ENCODE measurements at regions not wholly inside any gene's neighbourhood (a gene's known extent, or its start where the extent isn't known, plus 50 kb on each side); places are given as distances from the start of the nearest gene placed in this dataset.

DNA sequence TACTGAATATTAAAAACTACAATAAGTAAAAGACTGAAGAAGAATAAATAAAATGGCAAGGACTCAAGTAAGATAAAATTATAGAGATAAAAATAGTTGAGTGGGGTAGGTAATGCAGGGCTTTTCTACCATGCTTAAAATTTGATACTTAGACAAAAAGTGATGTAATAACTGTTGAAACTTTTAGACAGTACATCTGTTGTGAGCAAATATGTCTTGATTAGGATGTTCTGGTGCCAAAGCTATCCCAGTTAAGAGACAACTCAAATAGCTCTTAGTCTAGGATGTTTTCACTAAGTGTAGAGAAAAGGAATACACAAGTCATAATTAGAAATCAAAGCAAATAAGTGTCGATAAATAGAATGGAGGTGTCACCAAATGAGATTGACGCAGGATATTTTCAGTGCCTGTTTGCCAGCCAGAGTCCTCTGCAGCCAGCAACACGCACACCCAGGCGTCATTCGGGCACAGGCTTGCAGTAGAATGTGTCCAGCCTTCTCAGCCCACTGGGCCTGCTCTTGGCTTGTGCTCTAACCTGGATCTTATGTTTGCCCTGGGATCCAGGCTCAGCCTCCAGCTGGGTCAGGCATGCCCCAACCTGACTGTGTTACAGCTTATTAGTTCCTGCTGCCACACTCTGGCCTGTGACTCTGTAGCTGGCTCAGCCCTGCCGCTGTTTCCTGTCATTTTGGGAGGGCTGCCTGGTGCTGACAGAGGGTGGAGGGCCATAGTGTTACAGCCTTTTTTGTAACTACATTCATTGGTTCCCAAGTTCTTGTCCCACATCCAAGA, 766.2 kb downstream of the PCDH17 start:
- no peak overlapping the region for H3K27ac ChIP-seq
- no peak for DNase-seq
- no peaks in the 10 kb centered on the region for H3K27me3 ChIP-seq
- H3K4me3 ChIP-seq = no peak overlapping the region
- H3K4me1 ChIP-seq = no peaks in the 10 kb centered on the region
- H3K36me3 ChIP-seq = no peaks in the 10 kb centered on the region
- no peaks in the 10 kb centered on the region for H3K9me3 ChIP-seq
- TF ChIP-seq, protein P1, sequence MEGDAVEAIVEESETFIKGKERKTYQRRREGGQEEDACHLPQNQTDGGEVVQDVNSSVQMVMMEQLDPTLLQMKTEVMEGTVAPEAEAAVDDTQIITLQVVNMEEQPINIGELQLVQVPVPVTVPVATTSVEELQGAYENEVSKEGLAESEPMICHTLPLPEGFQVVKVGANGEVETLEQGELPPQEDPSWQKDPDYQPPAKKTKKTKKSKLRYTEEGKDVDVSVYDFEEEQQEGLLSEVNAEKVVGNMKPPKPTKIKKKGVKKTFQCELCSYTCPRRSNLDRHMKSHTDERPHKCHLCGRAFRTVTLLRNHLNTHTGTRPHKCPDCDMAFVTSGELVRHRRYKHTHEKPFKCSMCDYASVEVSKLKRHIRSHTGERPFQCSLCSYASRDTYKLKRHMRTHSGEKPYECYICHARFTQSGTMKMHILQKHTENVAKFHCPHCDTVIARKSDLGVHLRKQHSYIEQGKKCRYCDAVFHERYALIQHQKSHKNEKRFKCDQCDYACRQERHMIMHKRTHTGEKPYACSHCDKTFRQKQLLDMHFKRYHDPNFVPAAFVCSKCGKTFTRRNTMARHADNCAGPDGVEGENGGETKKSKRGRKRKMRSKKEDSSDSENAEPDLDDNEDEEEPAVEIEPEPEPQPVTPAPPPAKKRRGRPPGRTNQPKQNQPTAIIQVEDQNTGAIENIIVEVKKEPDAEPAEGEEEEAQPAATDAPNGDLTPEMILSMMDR (IDR thresholded peaks at IDR 0.05) = no peak
- no peak for TF ChIP-seq POLR2A (IDR thresholded peaks at IDR 0.05)

DNA sequence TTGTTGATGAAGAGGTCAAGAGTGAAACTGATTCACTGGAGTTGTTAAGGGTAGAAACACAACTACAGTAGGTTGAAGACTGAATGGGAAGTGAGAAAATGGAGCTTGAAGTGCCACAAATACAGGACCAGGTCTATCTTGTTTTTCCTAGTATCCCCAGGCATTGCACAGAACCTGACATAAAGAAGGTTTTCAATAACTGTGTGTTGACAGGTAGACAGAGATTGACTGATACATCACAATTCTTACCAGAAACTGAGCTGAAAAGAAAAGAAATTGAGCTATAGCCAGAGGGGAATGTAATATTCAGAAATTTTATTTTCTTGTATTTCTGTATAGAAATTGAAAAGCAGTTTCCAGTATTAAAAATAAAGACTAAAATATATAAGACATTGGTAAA, 767.7 kb downstream of the PCDH17 start:
- H3K9me3 ChIP-seq = no peaks in the 10 kb centered on the region
- TF ChIP-seq, protein P1 (IDR thresholded peaks at IDR 0.05) = no peak
- no peak for TF ChIP-seq POLR2A (IDR thresholded peaks at IDR 0.05)
- H3K27me3 ChIP-seq = no peaks in the 10 kb centered on the region
- H3K27ac ChIP-seq = no peak overlapping the region
- H3K4me1 ChIP-seq = no peaks in the 10 kb centered on the region
- DNase-seq = no peak
- H3K4me3 ChIP-seq = no peak overlapping the region
- H3K36me3 ChIP-seq = no peaks in the 10 kb centered on the region

DNA sequence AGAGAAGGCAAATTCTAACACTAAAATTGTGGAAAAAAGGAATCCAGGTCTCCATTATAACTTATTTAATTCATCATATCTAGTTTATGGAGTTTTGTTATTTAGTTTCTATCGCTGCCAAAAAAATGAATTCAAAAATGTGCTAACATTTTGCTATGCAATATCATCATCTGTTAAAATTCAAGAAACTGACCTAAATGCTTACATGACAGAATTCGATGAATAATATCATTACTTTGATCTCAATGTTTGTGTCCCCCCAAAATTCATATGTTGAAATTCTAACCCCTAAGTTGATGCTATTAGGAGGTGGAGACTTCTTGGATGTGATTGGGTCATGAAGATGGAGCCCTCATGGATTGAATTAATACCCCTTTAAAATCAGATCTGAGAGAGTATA, 775.0 kb downstream of the PCDH17 start:
- no peak overlapping the region for H3K4me3 ChIP-seq
- no peaks in the 10 kb centered on the region for H3K27me3 ChIP-seq
- TF ChIP-seq, protein P1 (IDR thresholded peaks at IDR 0.05) = no peak
- no peak for TF ChIP-seq POLR2A (IDR thresholded peaks at IDR 0.05)
- no peak overlapping the region for H3K27ac ChIP-seq
- DNase-seq = no peak
- H3K4me1 ChIP-seq = no peaks in the 10 kb centered on the region
- no peaks in the 10 kb centered on the region for H3K9me3 ChIP-seq
- H3K36me3 ChIP-seq = no peaks in the 10 kb centered on the region

- H3K4me3 ChIP-seq = no peak overlapping the region
Measured at GRCh38 chr13:58429917-58430316, 798.4 kb downstream of the PCDH17 start.

GRCh38 chr13:58434943-58435342, 803.4 kb downstream of the PCDH17 start:
- no peak for DNase-seq
- no peaks in the 10 kb centered on the region for H3K27me3 ChIP-seq
- H3K27ac ChIP-seq = no peak overlapping the region
- H3K4me1 ChIP-seq = no peaks in the 10 kb centered on the region
- H3K9me3 ChIP-seq = no peaks in the 10 kb centered on the region
- H3K4me3 ChIP-seq = no peak overlapping the region
- no peaks in the 10 kb centered on the region for H3K36me3 ChIP-seq
- TF ChIP-seq POLR2A (IDR thresholded peaks at IDR 0.05) = no peak
- TF ChIP-seq, protein P1 (IDR thresholded peaks at IDR 0.05) = no peak

More at GRCh38 chr13:58429917-58430316, 798.4 kb downstream of the PCDH17 start:
- TF ChIP-seq, protein P1 (IDR thresholded peaks at IDR 0.05) = no peak
- no peak for TF ChIP-seq POLR2A (IDR thresholded peaks at IDR 0.05)
- no peak for DNase-seq
- H3K36me3 ChIP-seq = no peaks in the 10 kb centered on the region
- H3K27me3 ChIP-seq = no peaks in the 10 kb centered on the region
- H3K9me3 ChIP-seq = peaks cover 0 to 2% (median 0%) of the 10 kb centered on the region in 4 donors
- H3K4me1 ChIP-seq = no peaks in the 10 kb centered on the region
- H3K27ac ChIP-seq = no peak overlapping the region

All from Peyer's patch (tissue), 4 donors.